HEK293T (cell line): ENCODE measurements at regions not wholly inside any gene's neighbourhood (a gene's known extent, or its start where the extent isn't known, plus 50 kb on each side); places are given as distances from the start of the nearest gene placed in this dataset.

Source experiments
- BHLHE40 ChIP-seq: fragments of 450-650 bp; IDR thresholded peaks from 2 replicates; pipeline ENCODE4 v1.6.1; 2016; ENCODE audit warnings: mild to moderate bottlenecking, moderate library complexity, borderline replicate concordance
- FOXK2 ChIP-seq: fragments of 450-650 bp; IDR thresholded peaks from 2 replicates; pipeline ENCODE4 v1.6.1; 2016; ENCODE audit warnings: mild to moderate bottlenecking
- FOXM1 ChIP-seq: fragments of 450-650 bp; IDR thresholded peaks from 2 replicates; pipeline ENCODE4 v1.6.1; 2017; ENCODE audit warnings: mild to moderate bottlenecking, borderline replicate concordance
- SP1 ChIP-seq: fragments of 450-650 bp; IDR thresholded peaks from 2 replicates; pipeline ENCODE4 v1.6.1; 2017

- TF ChIP-seq BHLHE40 (no peak), FOXM1 (no peak), SP1 (no peak), FOXK2 (no peak)
Measured at GRCh38 chr6:90953405-90954161, 366.7 kb upstream of the MAP3K7 start.
